RWPE2 (cell line): ENCODE measurements at regions not wholly inside any gene's neighbourhood (a gene's known extent, or its start where the extent isn't known, plus 50 kb on each side); places are given as distances from the start of the nearest gene placed in this dataset.
A peak's percentile ranks its signal among the peaks of the same experiment; 100 is the strongest.

Source experiments
- ATAC-seq: fragments of 200-7000 bp; cut with Tn5 transposase; 3 replicates; pipeline ENCODE4 v1.9.1; 2021; ENCODE audit warnings: low read depth
- DNase-seq: peaks from one replicate; pipeline ENCODE4 v3.0.0-alpha.2; 2020; ENCODE audit warnings: low spot score
- H3K27ac ChIP-seq: fragments of 450-650 bp; 2 replicates; pipeline ENCODE4 v1.5.1; 2017; ENCODE audit warnings: mild to moderate bottlenecking; ENCODE audit not compliant: poor library complexity, severe bottlenecking
- H3K27me3 ChIP-seq: fragments of 250-450 bp; sonication (Bioruptor Pico); 2 replicates; pipeline ENCODE4 v1.5.1; 2021; ENCODE audit warnings: mild to moderate bottlenecking, moderate library complexity; ENCODE audit not compliant: insufficient read depth, poor library complexity, severe bottlenecking
- H3K36me3 ChIP-seq: fragments of 250-450 bp; sonication (Bioruptor Pico); 2 replicates; pipeline ENCODE4 v1.5.1; 2020; ENCODE audit warnings: low read depth, mild to moderate bottlenecking, moderate library complexity
- H3K4me1 ChIP-seq: fragments of 250-450 bp; sonication (Bioruptor Pico); 2 replicates; pipeline ENCODE4 v1.5.1; 2021; ENCODE audit warnings: mild to moderate bottlenecking, moderate library complexity; ENCODE audit not compliant: insufficient read depth, poor library complexity, severe bottlenecking
- H3K4me3 ChIP-seq: fragments of 250-450 bp; sonication (Bioruptor Pico); 2 replicates; pipeline ENCODE4 v1.5.1; 2021; ENCODE audit warnings: mild to moderate bottlenecking, moderate library complexity; ENCODE audit not compliant: severe bottlenecking
- H3K9me3 ChIP-seq: fragments of 250-450 bp; sonication (Bioruptor Pico); 2 replicates; pipeline ENCODE4 v1.5.1; 2021; ENCODE audit warnings: mild to moderate bottlenecking, moderate library complexity; ENCODE audit not compliant: severe bottlenecking
- TF ChIP-seq, protein P1 (sequence below): fragments of 450-650 bp; IDR thresholded peaks from one replicate; pipeline ENCODE4 v1.5.1; 2017; ENCODE audit warnings: mild to moderate bottlenecking, moderate library complexity; ENCODE audit not compliant: poor library complexity, severe bottlenecking

DNA sequence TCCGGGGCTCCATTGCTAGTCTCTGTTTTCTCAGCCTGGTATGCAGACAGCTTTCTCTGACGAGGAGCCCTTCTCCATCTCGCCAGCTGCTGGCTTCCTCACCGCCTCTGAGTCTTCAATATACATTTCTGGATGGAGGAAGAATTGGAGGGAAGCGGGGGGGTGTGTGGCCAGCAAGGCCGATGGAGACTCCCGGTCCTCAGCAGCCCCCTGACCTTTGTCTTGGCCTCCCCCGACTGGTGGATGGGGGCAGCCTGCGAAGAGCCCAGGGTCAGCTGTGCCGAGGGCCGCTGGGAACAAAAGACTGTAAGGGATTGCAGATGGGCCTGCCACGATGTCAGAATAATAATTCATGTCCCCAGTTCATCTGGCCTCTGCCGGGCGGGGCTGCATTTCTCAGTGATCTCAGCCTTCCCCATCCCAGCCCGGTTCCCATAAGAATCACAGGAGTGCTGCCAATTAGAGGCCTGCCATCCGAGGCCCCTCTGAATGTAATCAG lies 54.3 kb upstream of the STX16 start:
- no peak overlapping the region for H3K4me3 ChIP-seq
- H3K36me3 ChIP-seq: no peaks in the 10 kb centered on the region
- no peak overlapping the region for H3K27ac ChIP-seq
- TF ChIP-seq, protein P1, sequence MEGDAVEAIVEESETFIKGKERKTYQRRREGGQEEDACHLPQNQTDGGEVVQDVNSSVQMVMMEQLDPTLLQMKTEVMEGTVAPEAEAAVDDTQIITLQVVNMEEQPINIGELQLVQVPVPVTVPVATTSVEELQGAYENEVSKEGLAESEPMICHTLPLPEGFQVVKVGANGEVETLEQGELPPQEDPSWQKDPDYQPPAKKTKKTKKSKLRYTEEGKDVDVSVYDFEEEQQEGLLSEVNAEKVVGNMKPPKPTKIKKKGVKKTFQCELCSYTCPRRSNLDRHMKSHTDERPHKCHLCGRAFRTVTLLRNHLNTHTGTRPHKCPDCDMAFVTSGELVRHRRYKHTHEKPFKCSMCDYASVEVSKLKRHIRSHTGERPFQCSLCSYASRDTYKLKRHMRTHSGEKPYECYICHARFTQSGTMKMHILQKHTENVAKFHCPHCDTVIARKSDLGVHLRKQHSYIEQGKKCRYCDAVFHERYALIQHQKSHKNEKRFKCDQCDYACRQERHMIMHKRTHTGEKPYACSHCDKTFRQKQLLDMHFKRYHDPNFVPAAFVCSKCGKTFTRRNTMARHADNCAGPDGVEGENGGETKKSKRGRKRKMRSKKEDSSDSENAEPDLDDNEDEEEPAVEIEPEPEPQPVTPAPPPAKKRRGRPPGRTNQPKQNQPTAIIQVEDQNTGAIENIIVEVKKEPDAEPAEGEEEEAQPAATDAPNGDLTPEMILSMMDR: no peak
- ATAC-seq (no peak), DNase-seq (no peak)
- no peaks in the 10 kb centered on the region for H3K4me1 ChIP-seq
- no peaks in the 10 kb centered on the region for H3K9me3 ChIP-seq
- H3K27me3 ChIP-seq: no peaks in the 10 kb centered on the region

DNA sequence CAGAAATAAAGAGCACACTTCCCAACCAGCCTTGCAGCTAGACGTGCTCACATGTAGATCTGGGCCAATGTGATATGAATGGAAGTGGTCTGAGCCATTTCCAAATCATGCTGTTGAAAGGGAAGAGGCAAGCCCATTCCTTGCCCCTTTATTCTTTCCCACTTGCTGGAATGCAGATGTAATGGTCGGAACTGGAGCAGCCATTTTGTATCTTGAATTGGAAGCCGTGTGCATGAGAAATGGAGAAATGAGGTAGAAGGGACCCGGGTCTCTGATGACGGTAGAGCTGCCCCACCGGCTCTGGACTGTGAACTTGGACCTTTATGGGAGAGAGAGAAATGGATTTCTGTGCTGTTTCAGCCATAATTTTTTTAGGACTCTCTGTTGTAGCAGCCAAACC lies 54.8 kb upstream of the STX16 start:
- no peak overlapping the region for H3K4me3 ChIP-seq
- peaks cover 3% of the 10 kb centered on the region for H3K27me3 ChIP-seq
- H3K27ac ChIP-seq: no peak overlapping the region
- no peaks in the 10 kb centered on the region for H3K9me3 ChIP-seq
- no peaks in the 10 kb centered on the region for H3K36me3 ChIP-seq
- TF ChIP-seq, protein P1: no peak
- DNase-seq: no peak
- ATAC-seq: no peak
- H3K4me1 ChIP-seq: no peaks in the 10 kb centered on the region

DNA sequence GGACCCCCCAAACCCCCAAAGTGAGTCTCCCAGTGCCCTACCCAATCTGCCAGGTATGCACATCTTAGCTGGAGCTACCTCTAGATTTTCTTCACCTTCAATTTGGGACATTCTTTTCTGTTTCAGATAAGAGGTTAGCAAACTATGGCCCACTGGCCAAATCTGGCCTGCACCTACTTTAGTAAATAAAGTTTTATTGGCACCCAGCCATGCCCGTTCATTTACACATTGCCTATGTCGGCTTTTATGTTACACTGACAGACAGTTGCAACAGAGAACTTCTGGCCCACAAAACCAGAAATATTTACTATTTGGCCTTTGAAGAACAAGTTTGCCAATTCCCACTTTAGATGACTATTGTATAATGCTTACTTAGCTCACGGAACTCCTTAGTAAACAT lies 55.9 kb upstream of the STX16 start:
- no peak overlapping the region for H3K27ac ChIP-seq
- no peak overlapping the region for H3K4me3 ChIP-seq
- H3K36me3 ChIP-seq: no peaks in the 10 kb centered on the region
- H3K4me1 ChIP-seq: no peaks in the 10 kb centered on the region
- TF ChIP-seq, protein P1: no peak
- DNase-seq (no peak), ATAC-seq (no peak)
- H3K27me3 ChIP-seq: peaks cover 12% of the 10 kb centered on the region
- H3K9me3 ChIP-seq: no peaks in the 10 kb centered on the region

DNA sequence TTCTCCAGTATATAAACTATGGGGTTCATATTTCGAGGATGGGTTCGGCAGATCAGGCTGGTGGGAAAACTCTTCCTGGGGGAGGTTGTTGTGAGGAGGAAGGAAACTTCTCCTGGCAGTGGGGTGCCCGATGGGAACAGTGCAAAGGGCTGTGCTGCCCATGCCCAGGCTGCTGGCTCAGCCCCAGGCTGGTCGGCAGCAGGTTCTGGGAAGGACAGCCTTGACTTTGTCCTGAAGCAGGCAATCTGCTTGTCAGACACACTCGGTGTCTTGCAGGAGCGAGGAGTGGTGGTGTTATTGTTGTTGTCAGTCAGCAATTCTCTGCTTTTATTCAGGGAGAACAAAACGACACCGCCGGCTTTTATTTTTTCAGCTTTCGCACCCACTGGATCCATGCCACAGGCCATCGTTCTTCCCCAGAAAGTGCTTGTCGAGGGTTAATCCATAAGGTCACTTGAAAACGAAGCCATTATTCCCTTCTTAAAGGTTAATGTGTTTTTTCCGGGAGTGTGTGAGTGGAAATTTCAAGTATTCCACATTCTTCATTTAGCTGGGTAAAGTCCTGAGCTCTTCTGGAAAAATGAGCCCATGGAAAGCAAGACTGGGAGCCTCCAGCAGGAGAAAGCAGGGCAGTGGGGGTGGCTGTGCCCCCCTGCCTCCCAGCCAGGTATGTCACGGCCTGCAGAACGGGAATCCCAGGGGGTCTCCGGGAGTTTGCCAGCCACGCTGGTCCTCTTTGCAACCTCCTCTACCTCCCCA lies 57.0 kb upstream of the STX16 start:
- H3K27ac ChIP-seq: no peak overlapping the region
- TF ChIP-seq, protein P1: no peak
- ATAC-seq (no peak), DNase-seq (no peak)
- H3K36me3 ChIP-seq: no peaks in the 10 kb centered on the region
- no peaks in the 10 kb centered on the region for H3K4me1 ChIP-seq
- no peak overlapping the region for H3K4me3 ChIP-seq
- H3K27me3 ChIP-seq: peaks cover 17% of the 10 kb centered on the region
- no peaks in the 10 kb centered on the region for H3K9me3 ChIP-seq

DNA sequence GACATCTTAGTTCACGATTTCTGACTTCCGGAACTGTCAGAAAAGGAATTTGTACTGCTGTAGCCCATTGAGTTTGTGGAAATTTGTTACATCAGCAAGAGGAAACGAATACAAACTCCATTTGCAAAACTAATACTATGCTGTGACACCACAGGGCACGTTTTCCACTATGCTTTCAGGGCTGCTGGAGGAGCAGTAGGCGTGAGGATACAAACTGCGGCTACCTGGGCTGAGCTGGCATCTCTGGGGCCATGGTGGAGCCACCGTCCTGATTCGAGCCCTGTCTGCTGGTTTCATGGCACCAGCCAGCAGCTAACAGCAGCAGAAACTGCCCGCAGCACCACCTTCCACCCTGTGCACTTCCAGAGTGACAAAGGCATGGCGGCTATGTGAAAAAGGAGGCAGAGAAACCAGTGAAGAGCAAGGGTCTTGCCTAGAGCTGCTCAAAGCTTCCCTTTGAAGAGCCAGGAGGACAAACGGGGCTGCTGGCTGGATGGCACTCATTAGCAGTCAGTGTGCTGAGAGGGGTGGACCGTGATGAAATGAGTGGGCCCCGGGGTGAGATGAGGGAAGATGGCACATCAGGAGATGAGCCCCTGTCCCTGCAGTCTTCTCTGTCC lies 58.9 kb upstream of the STX16 start:
- H3K4me1 ChIP-seq: no peaks in the 10 kb centered on the region
- H3K9me3 ChIP-seq: no peaks in the 10 kb centered on the region
- H3K27ac ChIP-seq: no peak overlapping the region
- no peak overlapping the region for H3K4me3 ChIP-seq
- ATAC-seq: no peak
- H3K36me3 ChIP-seq: no peaks in the 10 kb centered on the region
- peak; percentile 74 for DNase-seq
- TF ChIP-seq, protein P1: no peak
- H3K27me3 ChIP-seq: peaks cover 21% of the 10 kb centered on the region
